Chondrocyte (in vitro differentiated cells): ENCODE measurements at regions not wholly inside any gene's neighbourhood (a gene's known extent, or its start where the extent isn't known, plus 50 kb on each side); places are given as distances from the start of the nearest gene placed in this dataset.

Experiments
- DNase-seq: peaks from one replicate; pipeline ENCODE4 v3.0.0; 2021; ENCODE audit warnings: mixed read lengths, low spot score
- H3K27ac Mint-ChIP-seq: one replicate; pipeline ENCODE4 v1.8.0; 2021; ENCODE audit warnings: mild to moderate bottlenecking, moderate library complexity, mixed read lengths; ENCODE audit not compliant: unreplicated experiment
- H3K27me3 Mint-ChIP-seq: 2 replicates; pipeline ENCODE4 v1.8.0; 2021; ENCODE audit warnings: low read depth, mixed read lengths
- H3K36me3 Mint-ChIP-seq: 2 replicates; pipeline ENCODE4 v1.8.0; 2021; ENCODE audit warnings: low read depth, mixed read lengths
- H3K4me1 Mint-ChIP-seq: 2 replicates; pipeline ENCODE4 v1.8.0; 2021; ENCODE audit warnings: low read depth, mild to moderate bottlenecking, mixed read lengths
- H3K4me3 Mint-ChIP-seq: one replicate; pipeline ENCODE4 v1.8.0; 2021; ENCODE audit warnings: mild to moderate bottlenecking, moderate library complexity, mixed read lengths; ENCODE audit not compliant: unreplicated experiment
- H3K9me3 Mint-ChIP-seq: 2 replicates; pipeline ENCODE4 v1.8.0; 2021; ENCODE audit warnings: low read depth, mixed read lengths
- TF ChIP-seq, protein P1 (sequence below): fragments of 200-600 bp; sonication (generic); IDR thresholded peaks from 2 replicates; pipeline ENCODE4 v1.5.0; 2021; ENCODE audit warnings: antibody characterized with exemption, mild to moderate bottlenecking, moderate library complexity

DNA sequence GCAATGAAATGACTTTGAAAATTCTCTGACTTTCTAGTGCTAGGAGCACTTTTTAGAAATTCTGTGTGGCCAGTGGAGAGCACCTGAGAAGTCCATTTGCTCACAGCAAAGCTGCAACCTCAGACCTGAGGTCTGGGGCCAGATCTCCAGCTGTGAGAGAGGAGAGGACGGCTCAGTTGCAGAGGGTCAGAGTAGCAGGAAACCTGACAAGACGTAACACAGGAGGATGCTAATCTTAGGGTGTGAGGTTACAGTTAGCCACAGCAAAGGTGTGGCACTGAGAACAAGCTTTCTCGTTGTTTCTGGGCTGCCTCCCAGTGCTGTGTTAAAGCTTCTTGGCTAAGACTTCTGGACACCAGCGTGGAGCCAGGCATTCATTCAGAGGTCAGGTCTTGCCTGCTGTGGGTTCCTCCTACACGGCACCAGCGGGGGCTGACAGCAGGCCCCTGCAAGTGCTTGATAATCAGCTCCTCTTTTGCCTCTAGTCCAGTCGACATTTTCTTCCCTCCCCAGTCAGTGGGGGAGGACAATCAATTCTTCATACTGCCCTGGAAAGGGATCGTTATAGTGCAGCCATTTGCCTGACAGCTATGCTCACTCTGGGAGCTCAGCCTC is 435.4 kb upstream of the DPP6 start:
- Mint-ChIP-seq H3K4me1 (no peaks in the 10 kb centered on the region), H3K36me3 (no peaks in the 10 kb centered on the region), H3K9me3 (peaks cover 45% of the 10 kb centered on the region), H3K27me3 (no peaks in the 10 kb centered on the region), H3K4me3 (no peak overlapping the region), H3K27ac (no peak overlapping the region)
- no peak for DNase-seq
- TF ChIP-seq, protein P1, sequence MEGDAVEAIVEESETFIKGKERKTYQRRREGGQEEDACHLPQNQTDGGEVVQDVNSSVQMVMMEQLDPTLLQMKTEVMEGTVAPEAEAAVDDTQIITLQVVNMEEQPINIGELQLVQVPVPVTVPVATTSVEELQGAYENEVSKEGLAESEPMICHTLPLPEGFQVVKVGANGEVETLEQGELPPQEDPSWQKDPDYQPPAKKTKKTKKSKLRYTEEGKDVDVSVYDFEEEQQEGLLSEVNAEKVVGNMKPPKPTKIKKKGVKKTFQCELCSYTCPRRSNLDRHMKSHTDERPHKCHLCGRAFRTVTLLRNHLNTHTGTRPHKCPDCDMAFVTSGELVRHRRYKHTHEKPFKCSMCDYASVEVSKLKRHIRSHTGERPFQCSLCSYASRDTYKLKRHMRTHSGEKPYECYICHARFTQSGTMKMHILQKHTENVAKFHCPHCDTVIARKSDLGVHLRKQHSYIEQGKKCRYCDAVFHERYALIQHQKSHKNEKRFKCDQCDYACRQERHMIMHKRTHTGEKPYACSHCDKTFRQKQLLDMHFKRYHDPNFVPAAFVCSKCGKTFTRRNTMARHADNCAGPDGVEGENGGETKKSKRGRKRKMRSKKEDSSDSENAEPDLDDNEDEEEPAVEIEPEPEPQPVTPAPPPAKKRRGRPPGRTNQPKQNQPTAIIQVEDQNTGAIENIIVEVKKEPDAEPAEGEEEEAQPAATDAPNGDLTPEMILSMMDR = no peak

- DNase-seq = no peak
- H3K27ac Mint-ChIP-seq = no peak overlapping the region
- TF ChIP-seq, protein P1 = no peak
- no peak overlapping the region for H3K4me3 Mint-ChIP-seq
- H3K27me3 Mint-ChIP-seq = no peaks in the 10 kb centered on the region
- peaks cover 63% of the 10 kb centered on the region for H3K9me3 Mint-ChIP-seq
- no peaks in the 10 kb centered on the region for H3K4me1 Mint-ChIP-seq
- H3K36me3 Mint-ChIP-seq = no peaks in the 10 kb centered on the region
Observed at GRCh38 chr7:153627323-153627722, 424.9 kb upstream of the DPP6 start.

GRCh38 chr7:153628406-153628805 is 423.8 kb upstream of the DPP6 start:
- no peaks in the 10 kb centered on the region for H3K4me1 Mint-ChIP-seq
- H3K27ac Mint-ChIP-seq = no peak overlapping the region
- no peaks in the 10 kb centered on the region for H3K27me3 Mint-ChIP-seq
- DNase-seq = no peak
- H3K4me3 Mint-ChIP-seq = no peak overlapping the region
- TF ChIP-seq, protein P1 = no peak
- H3K9me3 Mint-ChIP-seq = peaks cover 63% of the 10 kb centered on the region
- H3K36me3 Mint-ChIP-seq = no peaks in the 10 kb centered on the region

- TF ChIP-seq, protein P1 = no peak
- Mint-ChIP-seq H3K36me3 (no peaks in the 10 kb centered on the region), H3K9me3 (peaks cover 65% of the 10 kb centered on the region), H3K27me3 (no peaks in the 10 kb centered on the region), H3K4me3 (no peak overlapping the region), H3K4me1 (no peaks in the 10 kb centered on the region), H3K27ac (no peak overlapping the region)
- no peak for DNase-seq
Observed at GRCh38 chr7:153628825-153629224, 423.4 kb upstream of the DPP6 start.

- Mint-ChIP-seq H3K9me3 (peaks cover 68% of the 10 kb centered on the region), H3K4me3 (no peak overlapping the region), H3K27ac (no peak overlapping the region), H3K36me3 (no peaks in the 10 kb centered on the region), H3K4me1 (no peaks in the 10 kb centered on the region), H3K27me3 (no peaks in the 10 kb centered on the region)
- TF ChIP-seq, protein P1 = no peak
- DNase-seq = no peak
Observed at GRCh38 chr7:153638821-153639435, 413.3 kb upstream of the DPP6 start.
